ENCODE measurements at regions not wholly inside any gene's neighbourhood (a gene's known extent, or its start where the extent isn't known, plus 50 kb on each side); places are given as distances from the start of the nearest gene placed in this dataset.

DNA sequence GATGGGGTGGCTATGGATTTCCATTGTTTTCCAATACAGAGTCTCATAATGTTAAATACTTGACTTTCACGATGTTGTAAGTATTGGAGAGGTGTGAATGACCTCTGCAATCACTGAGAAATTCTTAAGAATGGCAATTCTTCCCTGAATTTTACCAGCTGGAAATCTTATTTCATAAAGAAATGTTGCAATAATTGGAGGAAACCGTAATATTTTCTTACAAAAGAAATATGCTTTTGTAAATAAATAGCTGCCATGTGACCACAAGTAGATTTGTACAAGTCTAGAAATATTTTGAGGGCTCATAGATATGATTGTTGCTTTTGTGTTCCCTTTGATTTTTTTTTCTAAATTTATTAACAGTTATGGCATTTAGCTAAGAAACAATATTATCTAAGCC lies 308.7 kb upstream of the ATP2B1 start:
- Histone ChIP-seq H3K9ac (ENCODE audit: control insufficient read depth, insufficient read depth, low read length) (no peak overlapping the region), H3K4me2 (ENCODE audit: control insufficient read depth, insufficient read depth) (no peak overlapping the region), H3K79me2 (ENCODE audit: control insufficient read depth, insufficient read depth, low read length) (no peaks in the 10 kb centered on the region), H3K27ac (ENCODE audit: control insufficient read depth, insufficient read depth) (no peak overlapping the region), H3K27me3 (replicated peaks in 1 of 2; ENCODE audit: control insufficient read depth in 2 of 2, insufficient read depth in 2 of 2, low read length in 1 of 2) (no peaks in the 10 kb centered on the region), H3K36me3 (ENCODE audit: control insufficient read depth in 2 of 2, insufficient read depth in 2 of 2, low read length in 1 of 2) (no peaks in the 10 kb centered on the region), H4K20me1 (ENCODE audit: control insufficient read depth, insufficient read depth) (no peaks in the 10 kb centered on the region), H3K4me1 (ENCODE audit: control insufficient read depth, insufficient read depth, low read length) (no peaks in the 10 kb centered on the region), H2AFZ (ENCODE audit: control insufficient read depth, low read depth, low read length) (no peak overlapping the region), H3K4me3 (no peak overlapping the region), H3K9me3 (replicated peaks; ENCODE audit: control insufficient read depth, insufficient read depth, low read length) (no peaks in the 10 kb centered on the region)
- DNase-seq (ENCODE audit: low read depth, low spot score) (no peak), ATAC-seq (no peak), FAIRE-seq (no peak)
- in situ Hi-C loops (cut with MboI) (no loop called here), intact Hi-C loops (cut with micrococcal nuclease; ENCODE audit: unreplicated experiment) (no loop called here)
- WGBS (ENCODE audit: insufficient coverage, insufficient replicate concordance, low lambda C conversion rate, missing lambda C conversion rate), result 91% methylated on average over 2 of the region's 2 CpGs
- ChIA-PET POLR2A (no interaction called here), SMC1A (ENCODE audit: uncharacterized antibody, unreplicated experiment) (interaction anchor here (0.8 to 2.1 kb wide), 6 partner anchors 10 to 473 kb away, joined by 3 to 10 read pairs (median 3); no protein-coding TSS in a partner anchor), RAD21 (ENCODE audit: unreplicated experiment) (interaction anchor here (3.2 kb wide), 1 partner anchor 473 kb away, joined by 10 read pairs; no protein-coding TSS in a partner anchor), CTCF (interaction anchor here (1.1 to 1.2 kb wide), 2 partner anchors 269 to 358 kb away, joined by 3 read pairs; no protein-coding TSS in a partner anchor)
- no TSS peak for BruUV-seq (replicated peaks)
- TF ChIP-seq RFX5 (IDR thresholded peaks at IDR 0.05; ENCODE audit: low read depth, low read length), result no peak
- no peak for TF ChIP-seq POLR2AphosphoS2 (IDR thresholded peaks at IDR 0.05; ENCODE audit: low read depth, low read length)
- TF ChIP-seq PAX5 (IDR thresholded peaks at IDR 0.05; ENCODE audit: borderline replicate concordance, low read depth, low read length), result no peak
- no peak for TF ChIP-seq CHD4 (IDR thresholded peaks at IDR 0.05)
- TF ChIP-seq BACH1 (IDR thresholded peaks at IDR 0.05; ENCODE audit: borderline replicate concordance), result no peak
- no peak for TF ChIP-seq SRF (IDR thresholded peaks at IDR 0.05; ENCODE audit: low read depth in 2 of 2, low read length in 2 of 2)
- TF ChIP-seq SMAD1 (IDR thresholded peaks at IDR 0.05; ENCODE audit: low read depth, partially characterized antibody), result no peak
- TF ChIP-seq YBX1 (IDR thresholded peaks at IDR 0.05), result no peak
- TF ChIP-seq ZNF207 (IDR thresholded peaks at IDR 0.05; ENCODE audit: borderline replicate concordance), result no peak
- TF ChIP-seq, protein P1, sequence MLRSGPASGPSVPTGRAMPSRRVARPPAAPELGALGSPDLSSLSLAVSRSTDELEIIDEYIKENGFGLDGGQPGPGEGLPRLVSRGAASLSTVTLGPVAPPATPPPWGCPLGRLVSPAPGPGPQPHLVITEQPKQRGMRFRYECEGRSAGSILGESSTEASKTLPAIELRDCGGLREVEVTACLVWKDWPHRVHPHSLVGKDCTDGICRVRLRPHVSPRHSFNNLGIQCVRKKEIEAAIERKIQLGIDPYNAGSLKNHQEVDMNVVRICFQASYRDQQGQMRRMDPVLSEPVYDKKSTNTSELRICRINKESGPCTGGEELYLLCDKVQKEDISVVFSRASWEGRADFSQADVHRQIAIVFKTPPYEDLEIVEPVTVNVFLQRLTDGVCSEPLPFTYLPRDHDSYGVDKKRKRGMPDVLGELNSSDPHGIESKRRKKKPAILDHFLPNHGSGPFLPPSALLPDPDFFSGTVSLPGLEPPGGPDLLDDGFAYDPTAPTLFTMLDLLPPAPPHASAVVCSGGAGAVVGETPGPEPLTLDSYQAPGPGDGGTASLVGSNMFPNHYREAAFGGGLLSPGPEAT (IDR thresholded peaks at IDR 0.05; ENCODE audit: low read depth), result no peak
- TF ChIP-seq KAT2A (conservative IDR thresholded peaks at IDR 0.05; ENCODE audit: control insufficient read depth, low read depth, low read length), result no peak
- TF ChIP-seq, protein P2, sequence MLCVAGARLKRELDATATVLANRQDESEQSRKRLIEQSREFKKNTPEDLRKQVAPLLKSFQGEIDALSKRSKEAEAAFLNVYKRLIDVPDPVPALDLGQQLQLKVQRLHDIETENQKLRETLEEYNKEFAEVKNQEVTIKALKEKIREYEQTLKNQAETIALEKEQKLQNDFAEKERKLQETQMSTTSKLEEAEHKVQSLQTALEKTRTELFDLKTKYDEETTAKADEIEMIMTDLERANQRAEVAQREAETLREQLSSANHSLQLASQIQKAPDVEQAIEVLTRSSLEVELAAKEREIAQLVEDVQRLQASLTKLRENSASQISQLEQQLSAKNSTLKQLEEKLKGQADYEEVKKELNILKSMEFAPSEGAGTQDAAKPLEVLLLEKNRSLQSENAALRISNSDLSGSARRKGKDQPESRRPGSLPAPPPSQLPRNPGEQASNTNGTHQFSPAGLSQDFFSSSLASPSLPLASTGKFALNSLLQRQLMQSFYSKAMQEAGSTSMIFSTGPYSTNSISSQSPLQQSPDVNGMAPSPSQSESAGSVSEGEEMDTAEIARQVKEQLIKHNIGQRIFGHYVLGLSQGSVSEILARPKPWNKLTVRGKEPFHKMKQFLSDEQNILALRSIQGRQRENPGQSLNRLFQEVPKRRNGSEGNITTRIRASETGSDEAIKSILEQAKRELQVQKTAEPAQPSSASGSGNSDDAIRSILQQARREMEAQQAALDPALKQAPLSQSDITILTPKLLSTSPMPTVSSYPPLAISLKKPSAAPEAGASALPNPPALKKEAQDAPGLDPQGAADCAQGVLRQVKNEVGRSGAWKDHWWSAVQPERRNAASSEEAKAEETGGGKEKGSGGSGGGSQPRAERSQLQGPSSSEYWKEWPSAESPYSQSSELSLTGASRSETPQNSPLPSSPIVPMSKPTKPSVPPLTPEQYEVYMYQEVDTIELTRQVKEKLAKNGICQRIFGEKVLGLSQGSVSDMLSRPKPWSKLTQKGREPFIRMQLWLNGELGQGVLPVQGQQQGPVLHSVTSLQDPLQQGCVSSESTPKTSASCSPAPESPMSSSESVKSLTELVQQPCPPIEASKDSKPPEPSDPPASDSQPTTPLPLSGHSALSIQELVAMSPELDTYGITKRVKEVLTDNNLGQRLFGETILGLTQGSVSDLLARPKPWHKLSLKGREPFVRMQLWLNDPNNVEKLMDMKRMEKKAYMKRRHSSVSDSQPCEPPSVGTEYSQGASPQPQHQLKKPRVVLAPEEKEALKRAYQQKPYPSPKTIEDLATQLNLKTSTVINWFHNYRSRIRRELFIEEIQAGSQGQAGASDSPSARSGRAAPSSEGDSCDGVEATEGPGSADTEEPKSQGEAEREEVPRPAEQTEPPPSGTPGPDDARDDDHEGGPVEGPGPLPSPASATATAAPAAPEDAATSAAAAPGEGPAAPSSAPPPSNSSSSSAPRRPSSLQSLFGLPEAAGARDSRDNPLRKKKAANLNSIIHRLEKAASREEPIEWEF (IDR thresholded peaks at IDR 0.05; ENCODE audit: insufficient replicate concordance, low read depth, low read length), result no peak
- no peak for TF ChIP-seq ETV6 (conservative IDR thresholded peaks at IDR 0.05 in 1 of 2, IDR thresholded peaks at IDR 0.05 in 1 of 2; ENCODE audit: borderline replicate concordance in 1 of 2, low read depth in 1 of 2)
- no peak for TF ChIP-seq FOXK2 (IDR thresholded peaks at IDR 0.05)
- no peak for TF ChIP-seq TCF12 (IDR thresholded peaks at IDR 0.05; ENCODE audit: low read depth, low read length)
- no peak for TF ChIP-seq TCF7 (IDR thresholded peaks at IDR 0.05; ENCODE audit: borderline replicate concordance)

Data from GM12878 (cell line).